Testis (tissue), 2 donors: ENCODE measurements at regions not wholly inside any gene's neighbourhood (a gene's known extent, or its start where the extent isn't known, plus 50 kb on each side); places are given as distances from the start of the nearest gene placed in this dataset.

ENCODE experiments used
- POLR2A ChIP-seq: fragments of 450-650 bp; IDR thresholded peaks from one replicate; pipeline ENCODE4 v1.6.1; 2017; ENCODE audit warnings: antibody characterized with exemption, mild to moderate bottlenecking, moderate library complexity
- TF ChIP-seq, protein P1 (sequence below), 3 experiments: fragments of 450-650 bp in 2 of 3; fragments of 200-600 bp in 1 of 3; sonication (generic) in 1 of 3; IDR thresholded peaks; one replicate each; pipeline ENCODE4 v1.5.1; 2016 to 2019; ENCODE audit warnings: antibody characterized with exemption in 3 of 3, mild to moderate bottlenecking in 2 of 3, moderate library complexity in 1 of 3

- no peak for TF ChIP-seq POLR2A
- TF ChIP-seq, protein P1, sequence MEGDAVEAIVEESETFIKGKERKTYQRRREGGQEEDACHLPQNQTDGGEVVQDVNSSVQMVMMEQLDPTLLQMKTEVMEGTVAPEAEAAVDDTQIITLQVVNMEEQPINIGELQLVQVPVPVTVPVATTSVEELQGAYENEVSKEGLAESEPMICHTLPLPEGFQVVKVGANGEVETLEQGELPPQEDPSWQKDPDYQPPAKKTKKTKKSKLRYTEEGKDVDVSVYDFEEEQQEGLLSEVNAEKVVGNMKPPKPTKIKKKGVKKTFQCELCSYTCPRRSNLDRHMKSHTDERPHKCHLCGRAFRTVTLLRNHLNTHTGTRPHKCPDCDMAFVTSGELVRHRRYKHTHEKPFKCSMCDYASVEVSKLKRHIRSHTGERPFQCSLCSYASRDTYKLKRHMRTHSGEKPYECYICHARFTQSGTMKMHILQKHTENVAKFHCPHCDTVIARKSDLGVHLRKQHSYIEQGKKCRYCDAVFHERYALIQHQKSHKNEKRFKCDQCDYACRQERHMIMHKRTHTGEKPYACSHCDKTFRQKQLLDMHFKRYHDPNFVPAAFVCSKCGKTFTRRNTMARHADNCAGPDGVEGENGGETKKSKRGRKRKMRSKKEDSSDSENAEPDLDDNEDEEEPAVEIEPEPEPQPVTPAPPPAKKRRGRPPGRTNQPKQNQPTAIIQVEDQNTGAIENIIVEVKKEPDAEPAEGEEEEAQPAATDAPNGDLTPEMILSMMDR (IDR thresholded peaks at IDR 0.05): no peak
These were observed 83.4 kb upstream of the RGS17 start for GRCh38 chr6:153214436-153214835.
